HG02970 (cell line): ENCODE measurements at regions not wholly inside any gene's neighbourhood (a gene's known extent, or its start where the extent isn't known, plus 50 kb on each side); places are given as distances from the start of the nearest gene placed in this dataset.
"Not testable (repeated sequence)": the region's sequence is repeated elsewhere in the genome, so short reads cannot be mapped to it uniquely, and the experiment has no call there.

ENCODE experiments used
- ATAC-seq: cut with Tn5 transposase; IDR thresholded peaks from one replicate; pipeline ENCODE4 v1.9.1; 2021; ENCODE audit warnings: mild to moderate bottlenecking, moderate library complexity, moderate number of reproducible peaks; ENCODE audit not compliant: unreplicated experiment, low FRiP score

DNA sequence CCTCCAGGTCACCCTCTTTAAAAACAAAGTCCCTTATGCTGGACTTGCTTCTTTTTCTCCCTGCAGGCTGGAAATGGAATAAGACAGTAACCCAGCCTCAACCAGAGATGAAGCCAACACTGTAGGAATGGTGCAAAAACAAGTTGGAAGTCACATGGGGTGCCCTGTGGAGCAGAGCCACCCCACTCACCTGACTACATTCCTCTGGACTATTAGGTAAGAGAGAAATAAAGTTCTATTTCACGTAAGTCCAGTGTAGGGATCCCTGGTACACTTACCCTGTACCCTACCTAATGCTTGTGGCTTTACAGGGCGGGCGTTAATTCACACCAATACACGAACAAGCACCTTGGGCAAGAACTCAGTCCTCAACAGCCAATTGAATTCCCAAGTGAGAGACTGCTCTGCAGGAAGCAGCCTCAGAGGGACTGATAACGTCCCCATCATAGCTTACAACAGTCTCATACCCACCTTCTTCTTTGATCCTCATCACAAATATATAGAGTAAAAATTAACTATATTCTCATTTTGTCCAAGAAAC is 112.5 kb upstream of the FGGY start:
- no peak for ATAC-seq

DNA sequence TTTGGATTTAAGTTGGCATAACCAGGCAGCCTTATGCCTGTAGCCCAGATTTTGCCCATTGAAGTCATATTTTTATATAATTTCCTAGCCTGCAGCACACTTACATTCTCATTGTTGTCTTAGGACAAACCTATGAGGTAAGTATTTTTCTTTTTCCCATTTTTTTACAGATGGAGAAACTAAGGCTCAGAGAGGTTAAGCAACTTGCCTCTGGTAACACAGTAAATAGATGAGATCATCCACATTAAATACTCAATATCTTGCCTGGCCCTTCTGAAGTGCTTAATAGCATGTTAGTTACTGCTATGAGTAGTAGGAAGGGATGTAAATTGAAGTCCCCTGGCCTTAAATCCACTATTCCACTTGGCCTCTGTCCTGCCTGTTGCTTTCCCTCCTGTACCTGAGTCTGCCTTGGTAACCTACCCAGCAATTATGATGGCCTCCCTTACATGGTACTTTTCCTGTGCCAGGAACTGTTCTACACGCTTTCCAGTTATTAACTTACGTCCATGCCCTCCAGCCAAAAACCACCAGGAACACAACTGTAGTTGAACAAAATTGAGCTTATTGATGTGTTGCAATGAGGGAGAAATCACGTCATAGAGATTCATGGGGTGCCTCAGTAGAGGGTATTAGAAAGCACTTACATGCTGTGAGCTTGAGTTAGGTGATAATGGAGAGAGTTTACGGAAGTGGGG is 111.6 kb upstream of the FGGY start:
- ATAC-seq = no peak

GRCh38 chr1:59186656-59187055 is 110.2 kb upstream of the FGGY start:
- ATAC-seq = no peak

GRCh38 chr1:59188413-59189213 is 108.3 kb upstream of the FGGY start:
- ATAC-seq = no peak

DNA sequence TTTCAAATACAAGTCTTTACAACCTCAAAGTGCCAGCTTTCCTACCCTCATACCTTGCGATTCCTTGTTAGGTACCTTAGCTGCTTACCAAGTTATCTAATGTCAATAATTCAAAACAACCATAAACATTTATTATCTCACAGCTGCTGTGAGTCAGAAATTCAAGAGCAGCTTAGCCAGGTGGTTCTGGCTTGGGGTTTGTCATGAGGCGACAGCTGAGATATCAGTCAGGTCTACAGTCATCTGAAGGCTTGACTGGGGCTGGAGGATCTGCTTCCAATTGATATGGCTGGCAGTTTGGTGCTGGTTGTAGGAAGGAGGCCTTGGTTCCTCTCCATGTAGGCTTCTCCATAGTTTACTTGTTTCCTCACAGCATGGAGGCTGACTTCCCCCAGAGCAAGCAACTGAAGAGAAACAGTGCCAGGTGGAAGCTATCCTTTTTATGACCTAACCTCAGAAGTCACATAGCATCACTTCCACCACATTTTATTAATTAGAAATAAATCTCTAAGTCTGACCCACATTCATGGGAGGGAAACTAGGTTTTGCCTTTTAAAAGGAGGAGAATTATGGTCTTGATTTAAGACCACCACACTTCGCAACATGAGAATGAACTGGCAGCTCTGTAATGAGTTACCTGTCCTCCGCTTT is 103.3 kb upstream of the FGGY start:
- ATAC-seq = no peak

DNA sequence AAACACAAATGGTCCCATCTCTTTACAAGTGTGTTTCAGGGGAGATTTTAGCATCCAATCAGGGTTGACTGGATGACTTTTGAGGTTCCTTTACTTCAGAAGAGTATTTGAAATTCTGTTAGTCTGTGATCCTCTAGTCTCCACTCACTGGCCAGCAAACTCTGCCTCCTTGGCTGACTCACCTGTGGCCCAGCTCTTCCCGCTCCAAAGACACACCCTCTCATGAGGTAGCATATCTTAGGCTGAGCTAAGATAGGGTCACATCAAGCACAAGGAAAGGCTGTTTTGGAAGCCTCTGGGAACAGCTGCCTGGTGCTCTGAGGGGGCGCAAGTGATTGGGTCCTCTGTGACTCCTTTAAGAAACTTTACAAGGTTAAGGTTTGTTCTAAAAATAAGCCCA is 102.3 kb upstream of the FGGY start:
- ATAC-seq = no peak

GRCh38 chr1:59195151-59195550 is 101.7 kb upstream of the FGGY start:
- no peak for ATAC-seq

DNA sequence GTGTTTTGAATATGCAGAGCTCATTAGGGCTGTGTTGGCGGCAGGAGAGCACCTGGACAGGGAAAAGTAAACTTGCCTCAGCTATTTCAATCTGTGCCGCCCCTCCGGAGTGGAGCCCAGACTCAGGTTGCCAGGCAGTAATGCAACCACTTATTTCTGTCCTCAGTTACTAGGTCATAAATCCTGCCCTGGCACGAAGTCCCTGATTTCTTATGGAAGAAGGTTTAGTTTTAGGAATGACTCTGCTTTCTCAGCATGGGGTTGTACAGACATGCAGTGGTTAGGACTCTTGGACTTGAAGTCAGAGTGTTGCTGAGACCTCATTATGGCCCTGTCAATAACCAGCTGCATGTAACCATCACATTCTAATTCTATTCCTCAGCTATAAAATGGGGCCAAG is 98.3 kb upstream of the FGGY start:
- ATAC-seq = no peak

DNA sequence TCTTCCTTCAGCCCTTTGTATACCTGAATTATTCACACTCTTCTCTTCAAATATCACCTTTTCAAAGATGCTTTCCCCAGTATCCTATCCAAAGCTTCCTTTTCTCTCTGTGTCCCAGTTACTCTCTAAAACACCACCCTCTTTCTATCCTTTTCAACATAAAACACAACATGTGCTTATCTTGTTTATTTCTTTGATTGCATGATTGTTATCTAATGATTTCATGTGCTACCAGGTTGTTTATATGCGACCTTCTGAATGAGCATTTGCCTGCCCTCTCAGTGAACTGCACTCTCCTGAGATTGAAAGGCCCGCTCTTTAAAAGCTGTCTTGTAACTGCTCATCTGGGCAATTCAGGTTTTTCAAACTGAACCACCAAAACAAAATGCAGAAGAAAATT is 97.7 kb upstream of the FGGY start:
- no peak for ATAC-seq

- ATAC-seq = no peak
Measured at GRCh38 chr1:59199719-59200376, 97.0 kb upstream of the FGGY start.

- no peak for ATAC-seq
Measured at GRCh38 chr1:59201341-59201740, 95.6 kb upstream of the FGGY start.

DNA sequence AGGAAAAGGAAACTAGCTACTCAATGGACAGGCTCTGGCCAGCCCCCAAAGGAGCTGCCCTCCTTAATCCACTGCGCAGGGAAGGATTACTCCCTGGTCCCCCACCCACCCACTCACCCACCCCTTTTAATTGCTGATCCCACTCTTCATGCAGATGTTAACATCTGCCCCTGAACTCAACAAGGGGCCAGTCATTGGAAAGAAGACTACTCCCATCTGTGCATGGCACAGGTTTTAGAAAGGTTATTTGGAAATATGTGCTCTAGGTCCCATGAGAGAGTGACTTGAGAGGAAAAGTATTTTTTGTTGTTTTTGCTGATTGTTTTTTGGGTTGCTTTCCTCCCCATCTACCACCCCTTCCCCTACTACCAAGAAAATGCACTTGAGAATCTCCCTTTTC is 94.4 kb upstream of the FGGY start:
- no peak for ATAC-seq

GRCh38 chr1:59204001-59204400 is 92.9 kb upstream of the FGGY start:
- ATAC-seq = no peak

DNA sequence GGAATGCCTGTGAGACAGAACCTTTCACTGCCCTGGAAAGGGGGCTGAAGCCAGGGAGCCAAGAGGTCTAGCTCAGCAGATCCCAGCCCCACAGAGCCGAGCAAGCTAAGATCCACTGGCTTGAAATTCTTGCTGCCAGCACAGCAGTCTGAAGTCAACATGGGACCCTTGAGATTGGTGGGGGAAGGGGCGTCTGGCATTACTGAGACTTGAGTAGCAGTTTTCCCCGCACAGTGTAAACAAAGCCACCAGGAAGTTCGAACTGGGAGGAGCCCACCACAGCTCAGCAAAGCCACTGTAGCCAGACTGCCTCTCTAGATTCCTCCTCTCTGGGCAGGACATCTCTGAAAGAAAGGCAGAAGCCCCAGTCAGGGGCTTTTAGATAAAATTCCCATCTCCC is 90.3 kb upstream of the FGGY start:
- ATAC-seq = not testable (repeated sequence)

- ATAC-seq = not testable (repeated sequence)
Measured at GRCh38 chr1:59210430-59210829, 86.5 kb upstream of the FGGY start.

DNA sequence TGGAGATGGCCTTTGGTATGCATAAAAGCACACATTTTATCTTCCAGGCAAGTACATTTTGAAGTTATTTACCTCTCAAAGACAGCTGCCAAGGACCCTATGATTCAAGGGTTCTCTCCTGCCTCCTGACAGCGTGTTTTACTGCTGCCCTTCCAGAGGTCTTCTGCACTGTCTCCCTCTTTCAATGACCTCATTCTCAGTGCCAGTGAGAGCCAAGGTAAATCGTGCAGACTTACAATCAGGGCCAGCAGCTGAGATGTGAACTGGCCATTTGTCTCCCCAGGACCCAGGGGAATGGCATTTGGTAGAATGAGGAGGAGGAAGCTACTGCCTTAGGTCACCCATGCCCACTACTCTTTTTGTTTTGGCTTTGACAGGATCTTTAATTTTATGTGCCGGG is 84.2 kb upstream of the FGGY start:
- no peak for ATAC-seq

GRCh38 chr1:59214248-59215208 is 82.4 kb upstream of the FGGY start:
- ATAC-seq = no peak

GRCh38 chr1:59215766-59216291 is 81.1 kb upstream of the FGGY start:
- no peak for ATAC-seq

DNA sequence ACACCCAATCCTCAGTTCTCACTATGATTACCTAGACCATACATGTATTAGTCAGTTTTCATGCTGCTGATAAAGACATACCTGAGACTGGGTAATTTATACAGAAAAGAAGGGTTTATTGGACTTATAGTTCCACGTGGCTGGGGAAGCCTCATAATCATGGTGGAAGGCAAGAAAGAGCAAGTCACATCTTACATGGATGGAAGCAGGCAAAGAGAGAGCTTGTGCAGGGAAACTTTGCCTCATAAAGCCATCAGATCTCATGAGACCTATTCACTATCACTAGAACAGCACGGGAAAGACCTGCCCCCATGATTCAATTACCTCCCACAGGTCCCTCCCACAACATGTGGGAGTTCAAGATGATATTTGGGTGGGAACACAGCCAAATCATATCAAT is 79.5 kb upstream of the FGGY start:
- ATAC-seq = not testable (repeated sequence)
